Sigmoid colon (tissue), 3 donors: ENCODE measurements at regions not wholly inside any gene's neighbourhood (a gene's known extent, or its start where the extent isn't known, plus 50 kb on each side); places are given as distances from the start of the nearest gene placed in this dataset.

Experiments
- CTCF ChIP-seq, 4 experiments: fragments of 450-650 bp in 3 of 4; fragments of 200-600 bp in 1 of 4; IDR thresholded peaks; one replicate each; pipeline ENCODE4 v1.5.1; 2016 to 2019; ENCODE audit warnings: antibody characterized with exemption in 4 of 4, mild to moderate bottlenecking in 3 of 4, moderate library complexity in 2 of 4
- POLR2A ChIP-seq, 2 donors: fragments of 450-650 bp; IDR thresholded peaks; one replicate each; pipeline ENCODE4 v1.6.1; 2016; ENCODE audit warnings: antibody characterized with exemption in 2 of 2, mild to moderate bottlenecking in 2 of 2, moderate library complexity in 2 of 2

GRCh38 chr1:157412308-157412707 lies 140.0 kb downstream of the FCRL5 start:
- no peak for TF ChIP-seq CTCF (IDR thresholded peaks at IDR 0.05)
- no peak for TF ChIP-seq POLR2A (IDR thresholded peaks at IDR 0.05)
